SK-N-SH (cell line): ENCODE measurements at regions not wholly inside any gene's neighbourhood (a gene's known extent, or its start where the extent isn't known, plus 50 kb on each side); places are given as distances from the start of the nearest gene placed in this dataset.

ENCODE experiments used
- ELF1 ChIP-seq: IDR thresholded peaks from 2 replicates; pipeline ENCODE4 v1.4.0; 2012
- EZH2phosphoT487 ChIP-seq: fragments of 200-600 bp; sonication (generic); IDR thresholded peaks from 2 replicates; pipeline ENCODE4 v1.6.1; 2017; ENCODE audit warnings: low read depth, mixed run types, mild to moderate bottlenecking, antibody characterized with exemption, moderate library complexity, borderline replicate concordance
- FOSL2 ChIP-seq: IDR thresholded peaks from 2 replicates; pipeline ENCODE4 v1.4.0; 2012; ENCODE audit warnings: low read depth, mild to moderate bottlenecking, moderate library complexity, borderline replicate concordance
- GABPA ChIP-seq: IDR thresholded peaks from 2 replicates; pipeline ENCODE4 v1.4.0; 2012; ENCODE audit warnings: low read depth, mild to moderate bottlenecking
- GATA2 ChIP-seq: sonication (generic); formaldehyde crosslinking; IDR thresholded peaks from 2 replicates; pipeline ENCODE4 v1.5.0; 2020; ENCODE audit warnings: mild to moderate bottlenecking, missing genetic modification reagents
- JUND ChIP-seq: IDR thresholded peaks from 2 replicates; pipeline ENCODE4 v1.4.0; 2012
- MXI1 ChIP-seq: IDR thresholded peaks from 2 replicates; pipeline ENCODE4 v1.6.1; 2012; ENCODE audit warnings: mild to moderate bottlenecking, low read depth, low read length, improper control_type of control experiment
- NRF1 ChIP-seq: IDR thresholded peaks from 2 replicates; pipeline ENCODE4 v1.6.1; 2012; ENCODE audit warnings: low read depth, mild to moderate bottlenecking, low read length
- SIN3A ChIP-seq: IDR thresholded peaks from 2 replicates; pipeline ENCODE4 v1.6.1; 2012; ENCODE audit warnings: low read depth, mild to moderate bottlenecking, low read length, moderate library complexity, borderline replicate concordance
- SMC3 ChIP-seq: IDR thresholded peaks from 2 replicates; pipeline ENCODE4 v1.6.1; 2012; ENCODE audit warnings: low read depth, low read length, improper control_type of control experiment
- TAF1 ChIP-seq: IDR thresholded peaks from 2 replicates; pipeline ENCODE4 v1.6.1; 2012; ENCODE audit warnings: low read depth, mild to moderate bottlenecking, low read length, moderate library complexity, borderline replicate concordance
- USF2 ChIP-seq: fragments of 150-350 bp; IDR thresholded peaks from 2 replicates; pipeline ENCODE4 v1.6.1; 2017; ENCODE audit warnings: antibody characterized with exemption, low read length, low read depth, borderline replicate concordance
- YY1 ChIP-seq: IDR thresholded peaks from 2 replicates; pipeline ENCODE4 v1.4.0; 2012; ENCODE audit warnings: low read depth, mild to moderate bottlenecking
- TF ChIP-seq, protein P1 (sequence below): fragments of 200-600 bp; sonication (generic); IDR thresholded peaks from 2 replicates; pipeline ENCODE4 v1.6.1; 2017; ENCODE audit warnings: antibody characterized with exemption, mild to moderate bottlenecking, moderate library complexity

DNA sequence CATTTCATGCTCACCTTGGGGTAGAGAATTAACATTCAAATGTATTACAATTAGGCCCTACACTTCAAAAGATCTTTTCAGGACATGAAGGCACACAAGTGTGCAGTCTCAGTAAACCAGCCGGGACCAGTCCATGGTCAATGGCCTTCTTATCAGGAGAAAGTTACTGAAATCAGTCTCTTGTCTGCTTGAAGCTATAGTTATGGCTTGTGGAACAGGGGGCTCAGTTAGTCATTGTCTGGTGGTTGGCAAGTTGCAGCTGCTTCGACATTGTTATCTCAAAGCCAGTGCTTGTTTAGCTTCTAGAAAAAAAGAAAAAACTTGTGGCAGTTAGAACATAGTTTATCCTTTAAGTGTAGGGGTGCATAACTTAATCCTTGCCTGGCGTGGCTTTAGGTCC is 213.1 kb upstream of the ACO1 start:
- TF ChIP-seq MXI1 (no peak), NRF1 (no peak), SMC3 (no peak), JUND (no peak), YY1 (no peak), SIN3A (no peak), FOSL2 (no peak), GATA2 (CRISPR knock-in tag) (no peak), USF2 (no peak), GABPA (no peak), TAF1 (no peak), ELF1 (no peak), EZH2phosphoT487 (no peak)
- TF ChIP-seq, protein P1, sequence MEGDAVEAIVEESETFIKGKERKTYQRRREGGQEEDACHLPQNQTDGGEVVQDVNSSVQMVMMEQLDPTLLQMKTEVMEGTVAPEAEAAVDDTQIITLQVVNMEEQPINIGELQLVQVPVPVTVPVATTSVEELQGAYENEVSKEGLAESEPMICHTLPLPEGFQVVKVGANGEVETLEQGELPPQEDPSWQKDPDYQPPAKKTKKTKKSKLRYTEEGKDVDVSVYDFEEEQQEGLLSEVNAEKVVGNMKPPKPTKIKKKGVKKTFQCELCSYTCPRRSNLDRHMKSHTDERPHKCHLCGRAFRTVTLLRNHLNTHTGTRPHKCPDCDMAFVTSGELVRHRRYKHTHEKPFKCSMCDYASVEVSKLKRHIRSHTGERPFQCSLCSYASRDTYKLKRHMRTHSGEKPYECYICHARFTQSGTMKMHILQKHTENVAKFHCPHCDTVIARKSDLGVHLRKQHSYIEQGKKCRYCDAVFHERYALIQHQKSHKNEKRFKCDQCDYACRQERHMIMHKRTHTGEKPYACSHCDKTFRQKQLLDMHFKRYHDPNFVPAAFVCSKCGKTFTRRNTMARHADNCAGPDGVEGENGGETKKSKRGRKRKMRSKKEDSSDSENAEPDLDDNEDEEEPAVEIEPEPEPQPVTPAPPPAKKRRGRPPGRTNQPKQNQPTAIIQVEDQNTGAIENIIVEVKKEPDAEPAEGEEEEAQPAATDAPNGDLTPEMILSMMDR: no peak
